Coronary artery (tissue), 2 donors: ENCODE measurements at regions not wholly inside any gene's neighbourhood (a gene's known extent, or its start where the extent isn't known, plus 50 kb on each side); places are given as distances from the start of the nearest gene placed in this dataset.
A peak's percentile ranks its signal among the peaks of the same experiment; 100 is the strongest.

Experiments used
- DNase-seq: peaks from one replicate; pipeline ENCODE4 v3.0.0-alpha.2; 2017; ENCODE audit warnings: low spot score
- H3K27ac ChIP-seq, 2 donors: fragments of 200-600 bp; sonication (generic); one replicate each; pipeline ENCODE4 v1.5.1; 2016 to 2019
- H3K4me3 ChIP-seq: fragments of 200-600 bp; sonication (generic); 2 replicates; pipeline ENCODE4 v1.5.1; 2016; ENCODE audit warnings: mild to moderate bottlenecking, moderate library complexity
- TF ChIP-seq, protein P1 (sequence below): fragments of 200-600 bp; sonication (generic); IDR thresholded peaks from one replicate; pipeline ENCODE4 v1.5.1; 2019; ENCODE audit warnings: antibody characterized with exemption

- TF ChIP-seq, protein P1, sequence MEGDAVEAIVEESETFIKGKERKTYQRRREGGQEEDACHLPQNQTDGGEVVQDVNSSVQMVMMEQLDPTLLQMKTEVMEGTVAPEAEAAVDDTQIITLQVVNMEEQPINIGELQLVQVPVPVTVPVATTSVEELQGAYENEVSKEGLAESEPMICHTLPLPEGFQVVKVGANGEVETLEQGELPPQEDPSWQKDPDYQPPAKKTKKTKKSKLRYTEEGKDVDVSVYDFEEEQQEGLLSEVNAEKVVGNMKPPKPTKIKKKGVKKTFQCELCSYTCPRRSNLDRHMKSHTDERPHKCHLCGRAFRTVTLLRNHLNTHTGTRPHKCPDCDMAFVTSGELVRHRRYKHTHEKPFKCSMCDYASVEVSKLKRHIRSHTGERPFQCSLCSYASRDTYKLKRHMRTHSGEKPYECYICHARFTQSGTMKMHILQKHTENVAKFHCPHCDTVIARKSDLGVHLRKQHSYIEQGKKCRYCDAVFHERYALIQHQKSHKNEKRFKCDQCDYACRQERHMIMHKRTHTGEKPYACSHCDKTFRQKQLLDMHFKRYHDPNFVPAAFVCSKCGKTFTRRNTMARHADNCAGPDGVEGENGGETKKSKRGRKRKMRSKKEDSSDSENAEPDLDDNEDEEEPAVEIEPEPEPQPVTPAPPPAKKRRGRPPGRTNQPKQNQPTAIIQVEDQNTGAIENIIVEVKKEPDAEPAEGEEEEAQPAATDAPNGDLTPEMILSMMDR: no peak
- no peak overlapping the region for H3K4me3 ChIP-seq
- no peak for DNase-seq
Observed at GRCh38 chr13:99027661-99028425, 50.0 kb upstream of the DOCK9 start.

GRCh38 chr13:99028890-99029289, 51.0 kb upstream of the DOCK9 start:
- H3K4me3 ChIP-seq: no peak overlapping the region
- TF ChIP-seq, protein P1: no peak
- H3K27ac ChIP-seq: no peak overlapping the region
- no peak for DNase-seq

More at GRCh38 chr13:99027661-99028425, 50.0 kb upstream of the DOCK9 start:
- no peak overlapping the region for H3K27ac ChIP-seq

GRCh38 chr13:99029576-99029975, 51.7 kb upstream of the DOCK9 start:
- H3K27ac ChIP-seq: no peak overlapping the region
- H3K4me3 ChIP-seq: no peak overlapping the region
- DNase-seq: no peak
- TF ChIP-seq, protein P1: no peak

- H3K27ac ChIP-seq: no peak overlapping the region
- TF ChIP-seq, protein P1: no peak
- no peak overlapping the region for H3K4me3 ChIP-seq
- DNase-seq: no peak
Observed at GRCh38 chr13:99030326-99030725, 52.5 kb upstream of the DOCK9 start.

DNA sequence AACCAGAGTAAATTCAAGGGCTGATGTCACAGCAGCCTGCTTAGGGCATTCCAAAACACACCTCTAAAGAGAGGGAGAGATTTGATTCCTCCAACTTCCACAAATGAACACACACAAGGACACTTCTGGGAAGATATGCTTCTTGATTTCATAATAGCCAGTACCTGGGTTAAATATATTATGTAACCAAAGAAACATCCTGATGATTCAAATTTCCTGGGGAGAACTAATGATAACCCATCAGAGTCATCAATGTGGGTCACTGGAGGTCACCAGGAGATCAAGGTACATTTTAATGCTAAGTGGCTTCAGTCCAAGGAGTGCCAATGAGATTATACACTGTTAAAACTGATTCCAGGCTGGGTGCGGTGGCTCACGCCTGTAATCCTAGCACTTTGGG, 54.0 kb upstream of the DOCK9 start:
- no peak for DNase-seq
- no peak overlapping the region for H3K4me3 ChIP-seq
- no peak overlapping the region for H3K27ac ChIP-seq
- TF ChIP-seq, protein P1: no peak

DNA sequence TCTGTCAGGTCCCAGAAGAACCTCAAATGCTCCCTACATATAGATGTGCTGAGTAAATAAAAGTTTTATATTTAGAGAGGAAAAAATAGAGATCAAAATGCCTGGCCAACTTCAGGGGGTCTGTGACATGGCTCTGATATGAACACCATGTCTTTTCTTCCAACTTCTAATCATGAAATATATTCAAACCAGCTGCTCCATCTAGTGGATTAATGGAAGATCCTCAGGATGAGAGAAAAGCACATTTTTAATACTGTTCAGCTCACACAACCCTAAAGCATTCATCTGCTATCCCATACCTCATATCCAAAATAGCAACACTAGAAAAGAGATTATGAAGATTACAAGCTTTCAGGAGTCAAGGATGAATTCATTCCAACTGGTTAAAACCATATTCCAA, 56.0 kb upstream of the DOCK9 start:
- TF ChIP-seq, protein P1: peak; percentile 13

More for the DNA sequence above, 56.0 kb upstream of the DOCK9 start:
- H3K27ac ChIP-seq: no peak overlapping the region
- no peak overlapping the region for H3K4me3 ChIP-seq
- DNase-seq: no peak
